OCI-LY1 (cell line): ENCODE measurements at regions not wholly inside any gene's neighbourhood (a gene's known extent, or its start where the extent isn't known, plus 50 kb on each side); places are given as distances from the start of the nearest gene placed in this dataset.
"Not testable (repeated sequence)": the region's sequence is repeated elsewhere in the genome, so short reads cannot be mapped to it uniquely, and the experiment has no call there.

ENCODE experiments used
- H2AFZ ChIP-seq: fragments of 200-600 bp; sonication (generic), shearing (Covaris generic); 2 replicates; pipeline ENCODE4 v1.6.0; 2014; ENCODE audit warnings: antibody characterized with exemption, mild to moderate bottlenecking, low read length
- H3F3A ChIP-seq: fragments of 200-600 bp; sonication (generic), shearing (Covaris generic); 2 replicates; pipeline ENCODE4 v1.6.0; 2014; ENCODE audit warnings: mild to moderate bottlenecking, antibody characterized with exemption, low read length, moderate library complexity; ENCODE audit not compliant: insufficient read depth
- H3K27ac ChIP-seq: fragments of 200-600 bp; sonication (generic); 2 replicates; pipeline ENCODE4 v1.5.1; 2014; ENCODE audit warnings: low read length, mixed run types, mild to moderate bottlenecking, low read depth; ENCODE audit not compliant: poor library complexity, severe bottlenecking
- H3K27me3 ChIP-seq: fragments of 200-600 bp; sonication (generic); 2 replicates; pipeline ENCODE4 v1.6.0; 2014; ENCODE audit warnings: antibody characterized with exemption, mild to moderate bottlenecking, low read length, moderate library complexity; ENCODE audit not compliant: insufficient read depth
- H3K36me3 ChIP-seq: fragments of 200-600 bp; sonication (generic); 2 replicates; pipeline ENCODE4 v1.6.1; 2014; ENCODE audit warnings: mild to moderate bottlenecking, antibody characterized with exemption, low read length, moderate library complexity, mixed read lengths; ENCODE audit not compliant: insufficient read depth
- H3K4me1 ChIP-seq: fragments of 200-600 bp; sonication (generic); 2 replicates; pipeline ENCODE4 v1.5.1; 2014; ENCODE audit warnings: mild to moderate bottlenecking, low read length, moderate library complexity; ENCODE audit not compliant: insufficient read depth, severe bottlenecking
- H3K4me2 ChIP-seq: fragments of 200-600 bp; sonication (generic), shearing (Covaris generic); 2 replicates; pipeline ENCODE4 v1.6.1; 2014; ENCODE audit warnings: low read length
- H3K4me3 ChIP-seq: fragments of 200-600 bp; sonication (generic); 2 replicates; pipeline ENCODE4 v1.5.1; 2014; ENCODE audit warnings: low read length, low read depth, mild to moderate bottlenecking, mixed read lengths; ENCODE audit not compliant: poor library complexity, severe bottlenecking
- H3K79me2 ChIP-seq: fragments of 200-600 bp; shearing (Covaris generic); 2 replicates; pipeline ENCODE4 v1.6.1; 2016; ENCODE audit warnings: mixed run types, low read length, mixed read lengths; ENCODE audit not compliant: insufficient read depth
- H3K9ac ChIP-seq: fragments of 200-600 bp; sonication (generic), shearing (Covaris generic); 2 replicates; pipeline ENCODE4 v1.6.1; 2014; ENCODE audit warnings: mild to moderate bottlenecking, low read length, mixed read lengths
- H3K9me2 ChIP-seq: fragments of 200-600 bp; sonication (generic), shearing (Covaris generic); 2 replicates; pipeline ENCODE4 v1.6.1; 2014; ENCODE audit warnings: low read depth, mild to moderate bottlenecking, low read length, mixed read lengths
- H3K9me3 ChIP-seq: fragments of 200-600 bp; shearing (Covaris generic); 2 replicates; pipeline ENCODE4 v1.6.1; 2014; ENCODE audit warnings: low read length, mixed read lengths
- H4K20me1 ChIP-seq: fragments of 200-600 bp; sonication (generic), shearing (Covaris generic); 2 replicates; pipeline ENCODE4 v1.6.0; 2016; ENCODE audit warnings: mild to moderate bottlenecking, low read length; ENCODE audit not compliant: insufficient read depth
- EZH2 ChIP-seq: fragments of 200-600 bp; sonication (generic), shearing (Covaris generic); IDR thresholded peaks from 2 replicates; pipeline ENCODE4 v1.8.0; 2017; ENCODE audit warnings: borderline replicate concordance, mixed run types, mild to moderate bottlenecking, antibody characterized with exemption, low read length, moderate library complexity, mixed read lengths
- TF ChIP-seq, protein P1 (sequence below): fragments of 200-600 bp; sonication (generic), shearing (Covaris generic); IDR thresholded peaks from 2 replicates; pipeline ENCODE4 v1.5.1; 2017; ENCODE audit warnings: mild to moderate bottlenecking, antibody characterized with exemption, low read length, moderate library complexity, mixed read lengths

DNA sequence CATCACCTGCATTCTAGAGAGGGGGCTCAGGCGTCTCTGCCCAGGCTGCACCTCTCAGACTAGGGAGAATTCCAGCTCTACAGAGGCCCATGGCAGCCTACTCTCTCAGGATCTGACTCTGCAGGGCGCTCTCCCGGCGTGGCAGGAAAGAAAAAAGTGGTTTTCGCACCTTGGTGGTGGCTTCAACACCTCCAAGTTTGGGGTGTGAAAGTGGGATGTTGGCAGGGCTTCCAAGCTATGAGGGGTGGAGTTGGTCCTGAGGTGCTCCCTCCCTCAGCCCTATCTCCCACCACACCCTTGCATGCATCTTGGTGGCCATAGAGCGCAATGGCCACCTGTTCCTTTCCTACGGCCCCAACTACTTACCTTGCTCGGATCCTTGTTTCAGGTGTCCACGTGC, 166.5 kb downstream of the VSIG4 start:
- Histone ChIP-seq H3K9ac (no peak overlapping the region), H3K4me3 (no peak overlapping the region), H3K9me3 (no peaks in the 10 kb centered on the region), H3K79me2 (no peaks in the 10 kb centered on the region), H3F3A (no peaks in the 10 kb centered on the region), H3K4me1 (no peaks in the 10 kb centered on the region), H4K20me1 (no peaks in the 10 kb centered on the region), H3K9me2 (no peaks in the 10 kb centered on the region), H3K27me3 (no peaks in the 10 kb centered on the region), H3K4me2 (no peak overlapping the region), H2AFZ (no peak overlapping the region), H3K27ac (no peak overlapping the region), H3K36me3 (no peaks in the 10 kb centered on the region)
- TF ChIP-seq EZH2: no peak
- TF ChIP-seq, protein P1, sequence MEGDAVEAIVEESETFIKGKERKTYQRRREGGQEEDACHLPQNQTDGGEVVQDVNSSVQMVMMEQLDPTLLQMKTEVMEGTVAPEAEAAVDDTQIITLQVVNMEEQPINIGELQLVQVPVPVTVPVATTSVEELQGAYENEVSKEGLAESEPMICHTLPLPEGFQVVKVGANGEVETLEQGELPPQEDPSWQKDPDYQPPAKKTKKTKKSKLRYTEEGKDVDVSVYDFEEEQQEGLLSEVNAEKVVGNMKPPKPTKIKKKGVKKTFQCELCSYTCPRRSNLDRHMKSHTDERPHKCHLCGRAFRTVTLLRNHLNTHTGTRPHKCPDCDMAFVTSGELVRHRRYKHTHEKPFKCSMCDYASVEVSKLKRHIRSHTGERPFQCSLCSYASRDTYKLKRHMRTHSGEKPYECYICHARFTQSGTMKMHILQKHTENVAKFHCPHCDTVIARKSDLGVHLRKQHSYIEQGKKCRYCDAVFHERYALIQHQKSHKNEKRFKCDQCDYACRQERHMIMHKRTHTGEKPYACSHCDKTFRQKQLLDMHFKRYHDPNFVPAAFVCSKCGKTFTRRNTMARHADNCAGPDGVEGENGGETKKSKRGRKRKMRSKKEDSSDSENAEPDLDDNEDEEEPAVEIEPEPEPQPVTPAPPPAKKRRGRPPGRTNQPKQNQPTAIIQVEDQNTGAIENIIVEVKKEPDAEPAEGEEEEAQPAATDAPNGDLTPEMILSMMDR: no peak

DNA sequence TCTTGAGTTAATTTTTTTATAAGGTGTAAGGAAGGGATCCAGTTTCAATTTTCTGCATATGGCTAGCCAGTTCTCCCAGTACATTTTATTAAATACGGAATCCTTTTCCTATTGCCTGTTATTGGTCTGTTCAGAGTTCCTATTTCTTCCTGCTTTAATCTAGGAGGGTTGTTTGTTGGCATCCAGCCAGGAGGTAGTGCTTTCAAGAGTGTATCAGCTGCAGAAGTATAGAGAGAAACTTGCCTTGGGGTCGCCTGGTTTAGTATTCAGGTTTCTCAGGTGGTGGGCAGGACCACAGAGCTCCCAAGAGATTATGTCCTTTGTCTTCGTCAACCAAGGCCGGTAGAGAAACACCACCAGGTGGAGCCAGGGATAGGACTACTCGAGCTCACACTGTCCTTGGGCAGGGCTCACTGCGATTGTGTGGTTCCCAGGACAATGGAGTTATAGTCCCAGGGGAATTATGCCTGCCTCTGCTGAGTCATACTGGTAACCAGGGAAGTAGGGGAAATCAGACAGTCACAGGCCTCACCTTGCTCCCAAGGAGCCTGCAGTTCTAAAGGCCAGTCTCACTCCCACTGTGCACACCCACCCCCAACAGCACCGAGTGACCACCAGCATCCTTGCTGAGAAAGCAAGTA, 168.1 kb downstream of the VSIG4 start:
- no peaks in the 10 kb centered on the region for H3K9me2 ChIP-seq
- no peaks in the 10 kb centered on the region for H3K4me1 ChIP-seq
- H2AFZ ChIP-seq: no peak overlapping the region
- H3K9me3 ChIP-seq: no peaks in the 10 kb centered on the region
- H3K4me3 ChIP-seq: no peak overlapping the region
- no peaks in the 10 kb centered on the region for H3K27me3 ChIP-seq
- no peak overlapping the region for H3K4me2 ChIP-seq
- no peaks in the 10 kb centered on the region for H3F3A ChIP-seq
- no peak overlapping the region for H3K9ac ChIP-seq
- no peaks in the 10 kb centered on the region for H3K79me2 ChIP-seq
- H3K27ac ChIP-seq: no peak overlapping the region
- H3K36me3 ChIP-seq: no peaks in the 10 kb centered on the region
- TF ChIP-seq, protein P1: no peak
- no peak for TF ChIP-seq EZH2
- no peaks in the 10 kb centered on the region for H4K20me1 ChIP-seq

DNA sequence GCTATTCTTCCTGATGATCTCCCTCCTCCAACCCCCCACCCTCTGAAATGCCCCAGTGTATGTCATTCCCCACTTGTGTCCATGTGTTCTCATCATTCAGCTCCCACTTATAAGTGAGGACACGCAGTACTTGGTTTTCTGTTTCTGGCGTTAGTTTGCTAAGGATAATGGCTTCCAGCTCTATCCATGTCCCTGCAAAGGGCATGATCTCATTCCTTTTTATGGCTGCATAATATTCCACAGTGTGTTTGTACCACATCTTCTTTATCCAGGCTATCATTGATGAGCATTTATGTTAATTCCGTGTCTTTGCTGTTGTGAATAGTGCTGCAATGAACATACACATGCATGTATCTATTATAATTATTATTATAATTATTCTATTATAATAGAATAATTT, 169.3 kb downstream of the VSIG4 start:
- not testable (repeated sequence) for H4K20me1 ChIP-seq, H3K27me3 ChIP-seq, H3K4me2 ChIP-seq, H2AFZ ChIP-seq, H3K4me3 ChIP-seq, H3K27ac ChIP-seq, H3K9me2 ChIP-seq, H3K36me3 ChIP-seq, H3K4me1 ChIP-seq, H3K9ac ChIP-seq, H3K79me2 ChIP-seq, H3F3A ChIP-seq, H3K9me3 ChIP-seq

DNA sequence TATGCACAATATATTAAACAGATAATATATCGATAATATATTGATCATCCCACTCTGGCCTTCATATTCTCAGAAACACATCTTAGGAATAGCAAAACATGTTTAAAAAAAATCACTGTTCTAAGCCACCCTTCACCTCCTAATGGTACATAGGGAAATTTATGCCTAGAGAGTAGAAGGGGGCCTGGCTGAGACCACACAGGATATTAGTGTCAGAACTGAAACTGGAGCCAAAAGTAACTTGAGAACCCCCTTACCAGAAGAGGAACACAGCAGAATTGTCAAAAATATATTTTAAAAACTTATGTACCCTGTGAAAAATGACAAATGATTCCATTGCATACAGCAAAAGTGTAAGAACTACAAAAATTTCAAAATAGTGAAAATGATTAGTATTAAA, 173.1 kb downstream of the VSIG4 start:
- Histone ChIP-seq H4K20me1 (no peaks in the 10 kb centered on the region), H3K9ac (no peak overlapping the region), H3K4me1 (no peaks in the 10 kb centered on the region), H3K9me3 (no peaks in the 10 kb centered on the region), H3F3A (no peaks in the 10 kb centered on the region), H3K4me3 (no peak overlapping the region), H3K27ac (no peak overlapping the region), H3K9me2 (no peaks in the 10 kb centered on the region), H3K36me3 (no peaks in the 10 kb centered on the region), H3K79me2 (no peaks in the 10 kb centered on the region), H3K4me2 (no peak overlapping the region), H2AFZ (no peak overlapping the region), H3K27me3 (no peaks in the 10 kb centered on the region)
- TF ChIP-seq, protein P1: no peak
- no peak for TF ChIP-seq EZH2
